Calu3 (cell line): ENCODE measurements at regions not wholly inside any gene's neighbourhood (a gene's known extent, or its start where the extent isn't known, plus 50 kb on each side); places are given as distances from the start of the nearest gene placed in this dataset.

Source experiments
- BruUV-seq: library from RNA; stranded (reverse); fragments of 400-500 nt; replicated peaks from 2 replicates; lab custom pipeline; 2021; lab: Mats Ljungman, UMichigan
- CTCF ChIA-PET: fragments of 300-600 bp; sonication (Branson Sonifier 250); formaldehyde crosslinking; loops from one replicate; lab custom pipeline; 2022; ENCODE audit warnings: antibody characterized with exemption; lab: Charles Lee
- DNase-seq: peaks from one replicate; pipeline ENCODE4 v3.0.0; 2022
- H3K27ac Mint-ChIP-seq: one replicate; pipeline ENCODE4 v1.8.0; 2022; ENCODE audit warnings: mixed read lengths; ENCODE audit not compliant: unreplicated experiment
- H3K27me3 Mint-ChIP-seq: one replicate; pipeline ENCODE4 v1.8.0; 2022; ENCODE audit warnings: mixed read lengths; ENCODE audit not compliant: unreplicated experiment
- H3K36me3 Mint-ChIP-seq: one replicate; pipeline ENCODE4 v1.8.0; 2022; ENCODE audit warnings: mild to moderate bottlenecking, moderate library complexity, mixed read lengths; ENCODE audit not compliant: insufficient read depth, unreplicated experiment
- H3K4me1 Mint-ChIP-seq: one replicate; pipeline ENCODE4 v1.8.0; 2022; ENCODE audit warnings: mild to moderate bottlenecking, low read depth, mixed read lengths; ENCODE audit not compliant: unreplicated experiment
- H3K4me3 Mint-ChIP-seq: one replicate; pipeline ENCODE4 v1.8.0; 2022; ENCODE audit warnings: mild to moderate bottlenecking, low read depth, moderate library complexity, mixed read lengths; ENCODE audit not compliant: unreplicated experiment
- H3K9me3 Mint-ChIP-seq: one replicate; pipeline ENCODE4 v1.8.0; 2022; ENCODE audit warnings: low read depth, mixed read lengths; ENCODE audit not compliant: unreplicated experiment
- CTCF ChIP-seq: fragments of 200-600 bp; IDR thresholded peaks from one replicate; pipeline ENCODE4 v1.8.0; 2022; ENCODE audit warnings: antibody characterized with exemption; ENCODE audit not compliant: unreplicated experiment
- intact Hi-C: fragments of 100-400 bp; cut with micrococcal nuclease; formaldehyde crosslinking; loops from one replicate; pipeline ENCODE4 v1.10.0; 2022; ENCODE audit not compliant: unreplicated experiment

GRCh38 chr1:193356249-193356648 lies 169.8 kb upstream of the B3GALT2 start:
- H3K4me1 Mint-ChIP-seq, result peaks cover 43% of the 10 kb centered on the region
- H3K27me3 Mint-ChIP-seq, result no peaks in the 10 kb centered on the region
- no peak for TF ChIP-seq CTCF
- peak overlapping the region; percentile 15 for H3K27ac Mint-ChIP-seq
- intact Hi-C loops, result loop anchor here (5.0 to 10.0 kb wide), 2 partner anchors 46 to 409 kb away; no protein-coding TSS in a partner anchor
- no peak for DNase-seq
- H3K36me3 Mint-ChIP-seq, result peaks cover 5% of the 10 kb centered on the region
- peaks cover 6% of the 10 kb centered on the region for H3K9me3 Mint-ChIP-seq
- no peak overlapping the region for H3K4me3 Mint-ChIP-seq
- BruUV-seq, result no TSS peak
- CTCF ChIA-PET, result no interaction called here

GRCh38 chr1:193355626-193356025 lies 169.2 kb upstream of the B3GALT2 start:
- H3K27ac Mint-ChIP-seq, result peak overlapping the region; percentile 91
- H3K27me3 Mint-ChIP-seq, result no peaks in the 10 kb centered on the region
- H3K36me3 Mint-ChIP-seq, result peaks cover 5% of the 10 kb centered on the region
- BruUV-seq, result no TSS peak
- no peak for TF ChIP-seq CTCF
- H3K9me3 Mint-ChIP-seq, result peaks cover 6% of the 10 kb centered on the region
- H3K4me3 Mint-ChIP-seq, result peak overlapping the region; percentile 27
- peaks cover 43% of the 10 kb centered on the region for H3K4me1 Mint-ChIP-seq
- CTCF ChIA-PET, result no interaction called here
- no peak for DNase-seq
- intact Hi-C loops, result loop anchor here (5.0 to 10.0 kb wide), 2 partner anchors 47 to 409 kb away; no protein-coding TSS in a partner anchor

GRCh38 chr1:193355178-193355577 lies 168.8 kb upstream of the B3GALT2 start:
- TF ChIP-seq CTCF, result no peak
- intact Hi-C loops, result loop anchor here (5.0 to 10.0 kb wide), 2 partner anchors 47 to 410 kb away; no protein-coding TSS in a partner anchor
- CTCF ChIA-PET, result interaction anchor here (0.6 kb wide), 1 partner anchor 60 kb away, joined by 4 read pairs; no protein-coding TSS in a partner anchor
- peak overlapping the region; percentile 91 for H3K27ac Mint-ChIP-seq
- H3K36me3 Mint-ChIP-seq, result peaks cover 5% of the 10 kb centered on the region
- no TSS peak for BruUV-seq
- H3K4me3 Mint-ChIP-seq, result peak overlapping the region; percentile 27
- H3K9me3 Mint-ChIP-seq, result peaks cover 6% of the 10 kb centered on the region
- H3K4me1 Mint-ChIP-seq, result peaks cover 43% of the 10 kb centered on the region
- peak; percentile 22 for DNase-seq
- no peaks in the 10 kb centered on the region for H3K27me3 Mint-ChIP-seq

GRCh38 chr1:193348769-193349535 lies 162.5 kb upstream of the B3GALT2 start:
- Mint-ChIP-seq H3K4me1 (peaks cover 9% of the 10 kb centered on the region), H3K4me3 (no peak overlapping the region), H3K36me3 (no peaks in the 10 kb centered on the region), H3K27me3 (no peaks in the 10 kb centered on the region), H3K27ac (no peak overlapping the region), H3K9me3 (peaks cover 4% of the 10 kb centered on the region)
- BruUV-seq, result no TSS peak
- no peak for TF ChIP-seq CTCF
- intact Hi-C loops, result no loop called here
- no peak for DNase-seq
- CTCF ChIA-PET, result interaction anchor here (1.4 kb wide), 1 partner anchor 11 kb away, joined by 4 read pairs; no protein-coding TSS in a partner anchor
